Right lobe of liver (tissue), 4 donors: ENCODE measurements at regions not wholly inside any gene's neighbourhood (a gene's known extent, or its start where the extent isn't known, plus 50 kb on each side); places are given as distances from the start of the nearest gene placed in this dataset.

Experiments used
- CTCF ChIP-seq, 4 donors: fragments of 200-600 bp in 3 of 4; fragments of 450-650 bp in 1 of 4; IDR thresholded peaks; one replicate each; pipeline versions ENCODE4 v1.5.1 to v1.8.0; 2016 to 2022; ENCODE audit warnings: antibody characterized with exemption in 4 of 4, mild to moderate bottlenecking in 2 of 4
- POLR2A ChIP-seq: fragments of 450-650 bp; IDR thresholded peaks from one replicate; pipeline ENCODE4 v1.6.1; 2017; ENCODE audit warnings: antibody characterized with exemption, mild to moderate bottlenecking
- donor health status: DM: no; HTN: no; CAD: no.
- donor health status: DM: no; HTN: no; CAD: no.
- donor health status: DM: no; HTN: yes; CAD: no.

- TF ChIP-seq CTCF (IDR thresholded peaks at IDR 0.05): no peak
- TF ChIP-seq POLR2A: no peak
These were observed 903.6 kb downstream of the DIPK2A start for GRCh38 chr3:144875211-144875610.
